ENCODE measurements at regions not wholly inside any gene's neighbourhood (a gene's known extent, or its start where the extent isn't known, plus 50 kb on each side); places are given as distances from the start of the nearest gene placed in this dataset.

- Histone ChIP-seq H3K36me3 (ENCODE audit: low read depth) (no peaks in the 10 kb centered on the region), H3K27ac (ENCODE audit: poor library complexity, severe bottlenecking) (no peak overlapping the region), H3K4me1 (ENCODE audit: insufficient read depth, poor library complexity, severe bottlenecking) (peaks cover 6% of the 10 kb centered on the region), H3K9me3 (ENCODE audit: severe bottlenecking) (peaks cover 15% of the 10 kb centered on the region), H3K27me3 (ENCODE audit: insufficient read depth, poor library complexity, severe bottlenecking) (no peaks in the 10 kb centered on the region), H3K4me3 (ENCODE audit: severe bottlenecking) (no peak overlapping the region)
- DNase-seq (ENCODE audit: low spot score) (no peak), ATAC-seq (ENCODE audit: low read depth) (no peak)
- TF ChIP-seq, protein P1, sequence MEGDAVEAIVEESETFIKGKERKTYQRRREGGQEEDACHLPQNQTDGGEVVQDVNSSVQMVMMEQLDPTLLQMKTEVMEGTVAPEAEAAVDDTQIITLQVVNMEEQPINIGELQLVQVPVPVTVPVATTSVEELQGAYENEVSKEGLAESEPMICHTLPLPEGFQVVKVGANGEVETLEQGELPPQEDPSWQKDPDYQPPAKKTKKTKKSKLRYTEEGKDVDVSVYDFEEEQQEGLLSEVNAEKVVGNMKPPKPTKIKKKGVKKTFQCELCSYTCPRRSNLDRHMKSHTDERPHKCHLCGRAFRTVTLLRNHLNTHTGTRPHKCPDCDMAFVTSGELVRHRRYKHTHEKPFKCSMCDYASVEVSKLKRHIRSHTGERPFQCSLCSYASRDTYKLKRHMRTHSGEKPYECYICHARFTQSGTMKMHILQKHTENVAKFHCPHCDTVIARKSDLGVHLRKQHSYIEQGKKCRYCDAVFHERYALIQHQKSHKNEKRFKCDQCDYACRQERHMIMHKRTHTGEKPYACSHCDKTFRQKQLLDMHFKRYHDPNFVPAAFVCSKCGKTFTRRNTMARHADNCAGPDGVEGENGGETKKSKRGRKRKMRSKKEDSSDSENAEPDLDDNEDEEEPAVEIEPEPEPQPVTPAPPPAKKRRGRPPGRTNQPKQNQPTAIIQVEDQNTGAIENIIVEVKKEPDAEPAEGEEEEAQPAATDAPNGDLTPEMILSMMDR (IDR thresholded peaks at IDR 0.05; ENCODE audit: poor library complexity, severe bottlenecking), result no peak
Measured at GRCh38 chr10:29407280-29407858, 118.5 kb downstream of the LYZL1 start.
